NB4 (cell line): ENCODE measurements at regions not wholly inside any gene's neighbourhood (a gene's known extent, or its start where the extent isn't known, plus 50 kb on each side); places are given as distances from the start of the nearest gene placed in this dataset.

Experiments used
- MAX ChIP-seq: IDR thresholded peaks from 2 replicates; pipeline ENCODE4 v1.6.1; 2011; ENCODE audit warnings: low read depth, low read length
- MYC ChIP-seq: IDR thresholded peaks from 2 replicates; pipeline ENCODE4 v1.6.1; 2011; ENCODE audit warnings: low read depth, low read length

GRCh38 chr12:114025935-114026334 lies 59.8 kb upstream of the RBM19 start:
- TF ChIP-seq MAX (no peak), MYC (no peak)
